HG02870 (cell line): ENCODE measurements at regions not wholly inside any gene's neighbourhood (a gene's known extent, or its start where the extent isn't known, plus 50 kb on each side); places are given as distances from the start of the nearest gene placed in this dataset.
"Not testable (repeated sequence)": the region's sequence is repeated elsewhere in the genome, so short reads cannot be mapped to it uniquely, and the experiment has no call there.

ENCODE experiments used
- ATAC-seq: cut with Tn5 transposase; IDR thresholded peaks from one replicate; pipeline ENCODE4 v1.9.1; 2021; ENCODE audit warnings: mild to moderate bottlenecking, moderate library complexity; ENCODE audit not compliant: unreplicated experiment

DNA sequence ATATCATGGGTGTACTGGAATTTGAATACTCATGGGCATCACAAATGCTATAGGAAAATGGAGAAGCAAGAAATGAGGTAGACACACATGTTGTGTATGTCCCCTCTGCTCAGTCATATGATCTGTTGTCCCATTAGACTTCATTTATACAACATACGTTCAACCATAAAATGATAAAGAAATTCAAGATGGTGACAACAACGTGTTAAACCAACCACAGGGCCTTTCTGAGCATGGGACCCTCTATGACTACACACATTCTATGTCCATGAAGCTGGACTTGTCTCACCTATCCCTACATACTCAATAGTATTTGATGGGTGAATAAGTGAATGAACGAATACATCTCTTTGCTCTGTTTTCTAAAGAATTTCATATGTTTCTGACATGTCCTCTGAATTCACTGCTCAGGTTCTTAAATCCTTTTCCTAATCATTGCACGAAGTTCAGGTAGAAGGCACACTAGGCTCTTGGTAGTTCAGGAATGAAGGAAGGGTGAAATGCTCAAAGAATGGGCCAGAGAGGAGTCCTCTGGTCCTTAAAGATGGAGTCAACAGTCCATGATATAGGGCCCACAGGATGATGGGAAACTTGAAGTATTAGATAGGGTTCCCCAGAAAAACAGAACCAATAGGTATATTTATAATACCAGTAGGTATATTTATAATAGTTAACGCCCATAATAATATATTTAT is 105.7 kb upstream of the PPM1H start:
- no peak for ATAC-seq

DNA sequence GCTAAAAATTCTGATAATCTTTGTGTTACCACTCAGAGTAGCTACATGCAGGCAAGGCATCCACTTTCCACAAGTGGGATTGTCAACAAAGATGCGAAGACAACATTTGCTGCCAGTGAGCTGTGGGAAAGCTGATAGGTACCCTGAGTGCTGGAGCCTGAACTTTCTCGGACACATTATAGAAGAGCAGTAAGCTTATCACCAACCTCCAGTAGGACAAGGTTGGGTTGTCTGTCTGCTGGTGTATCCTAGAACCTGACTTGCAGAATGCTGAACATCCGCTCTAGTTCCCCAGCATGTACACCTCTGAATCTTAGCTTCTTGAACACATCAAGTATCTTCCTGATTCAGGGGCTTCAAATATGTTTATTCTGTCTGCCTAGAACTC is 103.8 kb upstream of the PPM1H start:
- no peak for ATAC-seq

DNA sequence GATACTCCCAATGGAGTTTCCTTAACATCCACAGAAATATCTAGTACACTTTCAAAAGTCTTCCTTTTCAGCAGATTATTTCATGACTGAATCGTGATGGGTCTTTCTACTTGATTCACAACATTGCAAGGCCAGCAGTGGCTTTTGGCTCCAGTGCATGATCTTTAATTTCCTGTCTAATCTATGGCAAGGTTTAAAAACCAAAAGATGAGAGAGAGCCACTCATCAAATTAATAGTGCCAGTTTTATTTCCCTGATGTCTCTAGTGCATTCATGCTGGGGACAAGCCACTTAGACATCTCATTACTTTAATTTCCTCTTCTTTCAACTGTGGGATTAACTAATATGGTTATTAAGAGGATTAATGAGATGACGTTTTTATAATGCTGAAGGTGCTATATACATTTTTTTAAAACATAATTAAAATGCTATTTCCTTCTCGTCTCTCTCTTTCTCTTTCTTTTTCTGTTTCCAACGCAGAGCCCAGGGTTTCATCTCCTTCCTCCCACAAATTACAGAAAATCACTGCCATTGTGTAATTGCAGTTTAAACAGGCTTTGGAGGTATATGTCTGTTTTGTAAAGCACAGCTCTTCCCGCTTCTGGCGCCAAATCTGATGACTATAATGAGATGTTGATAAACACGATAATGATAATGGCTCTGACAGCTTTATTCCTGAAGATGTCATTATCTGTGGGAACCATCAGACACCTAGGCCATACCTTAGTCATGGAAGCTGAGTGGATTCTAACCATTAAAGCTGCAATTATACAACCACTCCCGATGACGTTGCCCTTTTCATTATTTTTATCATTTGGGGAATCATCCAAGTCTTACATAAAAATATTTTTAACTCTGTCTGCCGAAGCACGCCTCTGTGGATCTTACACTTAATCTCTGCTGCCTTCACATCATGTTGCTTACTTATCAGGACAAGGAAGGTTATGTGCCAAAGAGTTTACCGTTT is 103.1 kb upstream of the PPM1H start:
- ATAC-seq, result no peak

DNA sequence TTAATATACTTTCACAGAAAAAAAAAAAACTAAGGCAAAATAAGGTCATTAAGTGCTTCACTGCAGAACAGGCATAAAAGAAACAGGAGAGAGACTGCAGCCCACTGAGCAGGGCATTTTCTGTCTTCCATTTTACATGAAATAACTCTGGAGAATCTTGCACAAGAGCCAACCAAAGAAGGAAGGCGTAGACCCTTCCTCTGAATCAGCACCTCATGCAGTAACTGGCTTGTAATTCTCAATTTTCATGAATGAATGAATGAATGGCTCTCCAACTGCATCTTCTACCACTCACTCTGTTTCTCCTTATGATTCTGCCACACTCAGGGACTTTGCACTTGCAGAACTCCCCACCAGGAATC is 102.0 kb upstream of the PPM1H start:
- ATAC-seq, result no peak

DNA sequence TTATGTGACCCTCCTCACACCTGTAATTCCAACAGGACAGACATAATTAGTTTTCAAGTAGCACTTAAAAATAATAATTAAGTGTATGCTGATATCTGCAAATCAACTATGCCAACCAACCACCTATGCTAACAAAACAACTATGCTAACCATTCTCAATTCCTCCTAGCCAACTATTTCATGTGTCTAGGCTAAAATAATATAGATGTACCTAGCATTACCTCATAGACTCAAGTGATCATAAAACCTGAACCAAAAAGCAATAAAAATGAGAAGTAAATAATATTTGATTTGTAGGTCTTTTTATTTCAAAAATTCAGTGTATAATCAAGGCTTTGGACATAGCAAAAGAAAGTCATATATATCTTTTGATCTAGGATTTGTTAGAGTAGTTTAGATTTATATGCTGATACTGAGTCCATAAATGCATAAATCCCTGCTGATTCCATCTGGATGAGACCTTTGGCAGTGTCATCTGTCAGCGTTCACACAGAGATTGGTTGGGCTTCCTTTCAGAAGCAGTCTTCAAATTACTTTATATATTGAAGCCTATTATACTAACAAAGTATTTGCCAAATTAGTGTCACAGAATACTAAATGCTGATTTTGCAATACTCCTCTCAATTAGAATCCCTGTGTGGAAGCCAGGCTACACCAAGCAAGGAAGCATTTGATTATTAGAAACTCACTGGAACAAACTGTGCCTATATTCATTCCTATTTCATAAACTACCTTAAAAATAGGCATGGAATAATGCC is 101.4 kb upstream of the PPM1H start:
- ATAC-seq, result no peak

DNA sequence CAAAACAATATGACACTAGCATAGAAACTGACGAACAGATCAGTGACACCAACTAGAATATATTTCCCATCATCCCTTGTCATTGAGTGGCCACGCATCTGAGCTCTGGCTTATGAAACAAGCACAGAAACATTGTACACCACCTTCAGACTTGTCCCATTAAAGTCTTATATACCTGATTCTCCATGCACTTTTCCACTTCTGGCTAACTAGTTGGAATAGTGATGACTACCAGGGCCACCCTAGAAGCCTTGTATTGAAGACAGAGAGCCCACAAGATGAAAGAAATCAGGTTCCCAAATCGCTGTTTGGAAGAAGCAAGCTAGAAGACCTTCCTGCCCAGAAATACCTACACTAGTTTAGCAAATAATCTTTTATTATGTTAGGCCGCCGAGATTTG is 99.7 kb upstream of the PPM1H start:
- ATAC-seq, result no peak

DNA sequence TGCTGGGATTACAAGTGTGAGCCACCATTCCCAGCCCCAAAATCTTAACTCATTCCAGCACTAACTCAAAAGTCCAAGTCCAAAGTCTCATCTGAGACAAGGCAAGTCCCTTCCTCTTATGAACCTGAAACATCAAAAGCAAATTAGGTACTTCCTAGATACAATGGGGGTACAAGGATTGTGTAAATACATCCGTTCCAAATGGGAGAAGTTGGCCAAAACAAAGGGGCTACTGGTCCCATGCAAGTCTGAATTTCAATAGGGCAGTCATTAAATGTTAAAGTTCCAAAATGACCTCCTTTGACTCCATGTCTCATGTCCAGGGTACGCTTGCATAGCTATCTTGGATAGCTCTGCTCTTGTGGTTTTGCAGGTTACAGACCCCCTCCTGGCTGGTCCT is 94.7 kb upstream of the PPM1H start:
- no peak for ATAC-seq

DNA sequence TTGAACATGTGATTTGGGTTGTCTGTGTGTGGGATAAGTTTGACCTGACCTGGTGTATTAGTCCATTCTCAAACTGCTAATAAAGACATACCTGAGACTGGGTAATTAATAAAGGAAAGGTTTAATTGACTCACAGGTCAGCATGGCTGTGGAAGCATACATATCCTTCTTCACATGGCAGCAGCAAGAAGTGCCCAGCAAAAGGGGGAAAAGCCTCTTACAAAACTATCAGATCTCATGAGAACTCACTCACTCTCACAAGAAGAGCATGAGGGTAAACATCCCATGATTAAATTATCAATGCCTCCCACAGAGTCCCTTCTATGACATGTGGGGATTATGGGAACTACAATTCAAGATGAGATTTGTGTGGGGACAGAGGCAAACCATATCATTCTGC is 94.0 kb upstream of the PPM1H start:
- no peak for ATAC-seq

DNA sequence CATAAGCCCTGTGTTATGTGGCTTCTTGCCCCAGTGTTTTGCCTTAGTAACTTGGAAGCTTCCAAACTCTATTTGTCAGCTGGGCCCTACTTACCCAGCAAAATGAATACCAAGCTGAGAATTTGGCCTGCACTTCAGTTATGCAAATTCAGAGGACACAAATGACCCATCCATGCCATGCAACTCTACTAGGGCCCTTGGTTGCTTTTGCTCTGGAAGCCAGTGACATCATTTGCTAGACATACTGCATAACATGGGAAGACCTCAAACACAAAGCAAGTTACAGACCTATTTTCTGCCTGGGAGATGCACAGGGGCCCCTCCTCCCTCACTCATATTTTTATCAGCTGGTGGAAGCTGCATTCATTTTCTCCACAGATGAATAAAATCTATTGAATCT is 90.2 kb upstream of the PPM1H start:
- no peak for ATAC-seq

DNA sequence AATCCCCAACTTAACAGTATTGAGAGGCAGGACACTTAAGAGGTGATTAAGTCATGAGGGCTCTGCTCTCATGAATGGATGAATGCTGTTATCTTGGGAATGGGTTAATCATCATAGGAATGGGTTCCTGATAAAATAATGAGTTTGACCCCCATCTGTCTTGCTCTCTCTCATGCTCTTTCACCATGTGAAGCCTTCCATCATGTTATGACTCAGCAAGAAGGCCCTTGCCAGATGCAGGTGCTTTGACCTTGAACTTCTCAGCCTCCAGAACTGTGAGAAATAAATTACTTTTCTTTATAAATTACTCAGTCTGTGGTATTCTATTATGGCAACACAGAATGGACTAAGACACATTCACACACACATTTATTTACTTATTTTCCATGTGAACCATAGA is 89.0 kb upstream of the PPM1H start:
- ATAC-seq, result no peak

DNA sequence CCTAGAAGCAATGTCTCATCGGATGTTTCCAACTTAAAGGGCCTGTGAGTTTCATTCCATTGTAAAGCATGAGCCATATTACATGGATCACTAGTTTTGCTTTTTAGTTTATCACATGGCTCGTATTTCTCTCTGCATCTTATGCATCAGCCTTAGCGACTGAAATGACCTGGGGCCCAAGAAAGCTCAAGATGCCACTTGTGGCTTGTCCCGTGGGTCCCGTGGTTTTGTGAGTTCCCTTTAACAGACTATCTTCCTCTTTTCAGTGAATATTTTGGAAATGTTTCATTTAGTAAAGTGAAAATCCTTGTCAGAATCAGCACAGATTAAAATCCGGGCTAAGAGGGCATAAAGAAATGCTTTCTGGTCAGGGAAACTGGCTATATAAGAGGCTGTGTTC is 86.2 kb upstream of the PPM1H start:
- ATAC-seq, result no peak

DNA sequence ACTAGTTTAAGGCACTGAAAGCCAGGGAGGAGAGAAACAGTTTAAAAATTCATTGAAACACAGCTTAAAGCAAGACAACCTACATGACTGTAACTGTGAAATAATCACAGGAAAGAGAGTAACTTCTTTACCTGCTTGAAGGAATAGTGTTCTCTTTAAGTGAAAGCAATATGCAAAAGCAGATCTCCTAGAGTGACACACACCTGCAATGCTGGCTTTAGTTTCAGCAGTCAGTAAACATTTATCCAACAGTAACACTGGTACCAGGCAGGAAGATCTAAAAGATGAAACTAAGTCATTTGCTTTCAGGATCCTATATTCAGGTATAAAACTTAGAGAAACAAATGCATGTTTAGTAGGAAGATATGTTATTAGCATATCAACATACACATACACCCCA is 85.3 kb upstream of the PPM1H start:
- no peak for ATAC-seq

DNA sequence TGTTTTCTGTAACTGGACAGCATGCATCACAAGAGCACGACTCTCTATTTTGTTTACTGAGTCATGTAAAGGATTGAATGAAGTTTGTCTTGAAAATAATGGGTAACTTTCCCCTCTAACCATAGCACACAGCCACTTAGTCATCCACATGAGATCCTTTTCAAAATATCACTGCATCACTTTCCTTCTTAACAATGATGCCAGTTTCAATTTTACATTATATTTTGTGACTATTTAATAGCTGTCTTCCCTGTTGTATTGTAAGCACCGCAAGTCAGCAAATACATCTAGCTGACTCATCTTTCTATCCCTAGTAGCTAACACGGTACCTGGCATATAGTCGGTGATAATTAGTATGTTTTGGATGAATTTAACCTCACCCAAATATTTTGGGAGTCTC is 83.3 kb upstream of the PPM1H start:
- ATAC-seq, result no peak

DNA sequence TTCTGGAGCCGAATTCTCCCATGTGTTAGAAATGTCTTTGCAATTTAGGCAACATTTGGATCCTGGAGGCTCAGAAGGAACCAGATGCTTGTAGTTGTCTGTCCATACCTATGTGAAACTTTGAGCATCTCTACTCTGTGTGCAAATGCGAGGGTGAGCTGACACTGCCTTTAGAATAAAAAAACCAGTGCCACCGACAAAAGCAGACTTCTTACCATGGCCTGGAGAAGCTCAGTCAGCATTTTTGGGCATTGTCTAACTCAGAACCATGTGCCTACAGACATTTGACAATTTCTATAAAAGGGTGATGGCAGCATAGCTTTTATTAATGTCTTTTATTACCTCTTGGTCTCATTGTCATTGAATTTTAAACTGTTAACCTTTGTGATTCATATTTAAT is 78.4 kb upstream of the PPM1H start:
- ATAC-seq, result no peak

DNA sequence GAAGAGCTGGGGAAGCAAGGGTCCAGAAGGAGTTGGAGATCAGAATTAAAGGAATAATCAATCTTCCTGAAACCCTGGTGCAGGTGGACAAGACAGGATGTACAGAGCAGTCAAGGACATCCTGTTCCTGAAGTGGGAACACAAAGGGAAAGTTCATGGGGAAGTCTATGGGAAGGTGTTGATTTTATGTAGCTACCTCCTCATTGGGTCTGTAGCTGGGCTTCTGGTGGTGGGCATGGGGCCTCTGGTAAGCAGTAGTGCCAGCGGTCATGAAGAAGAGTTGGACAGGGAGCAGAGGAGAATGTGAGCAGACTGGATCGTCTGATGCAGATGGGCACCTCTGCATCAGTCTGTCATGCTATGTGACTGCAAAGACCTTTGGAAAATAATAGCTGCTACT is 75.7 kb upstream of the PPM1H start:
- ATAC-seq, result no peak

DNA sequence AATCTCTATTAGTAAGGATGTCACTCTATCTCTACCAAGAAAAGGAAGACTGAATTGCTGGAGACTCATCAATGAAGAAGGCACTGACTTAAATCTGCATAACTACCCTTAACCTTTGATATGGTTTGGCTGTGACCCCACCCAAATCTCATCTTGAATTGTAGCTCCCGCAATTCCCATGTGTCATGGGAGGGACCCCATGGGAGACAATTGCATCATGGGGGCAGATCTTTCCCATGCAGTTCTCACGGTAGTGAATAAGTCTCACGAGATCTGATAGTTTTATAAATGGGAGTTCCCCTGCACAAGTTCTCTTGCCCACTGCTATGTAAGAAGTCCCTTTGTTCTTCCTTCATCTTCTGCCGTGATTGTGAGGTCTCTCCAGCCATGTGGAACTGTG is 73.4 kb upstream of the PPM1H start:
- no peak for ATAC-seq

DNA sequence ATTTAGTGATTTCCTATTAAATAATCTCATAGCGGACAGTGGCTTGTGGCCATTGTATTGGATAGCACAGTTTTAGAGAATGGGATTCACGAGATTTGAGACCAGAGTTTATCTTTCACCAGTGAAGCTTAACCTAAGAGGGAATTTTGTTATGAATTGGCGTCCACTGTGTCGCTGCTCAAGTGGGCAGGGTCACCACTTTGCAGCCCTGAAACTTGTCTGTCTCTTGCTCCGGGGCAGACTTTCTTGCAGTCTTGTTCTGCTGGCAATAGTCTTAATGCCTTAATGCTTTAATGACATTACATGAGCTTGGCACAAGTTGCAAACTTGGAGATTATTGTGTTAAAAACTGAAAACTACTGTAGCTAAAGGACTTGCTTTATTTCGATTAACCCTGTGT is 72.8 kb upstream of the PPM1H start:
- no peak for ATAC-seq

DNA sequence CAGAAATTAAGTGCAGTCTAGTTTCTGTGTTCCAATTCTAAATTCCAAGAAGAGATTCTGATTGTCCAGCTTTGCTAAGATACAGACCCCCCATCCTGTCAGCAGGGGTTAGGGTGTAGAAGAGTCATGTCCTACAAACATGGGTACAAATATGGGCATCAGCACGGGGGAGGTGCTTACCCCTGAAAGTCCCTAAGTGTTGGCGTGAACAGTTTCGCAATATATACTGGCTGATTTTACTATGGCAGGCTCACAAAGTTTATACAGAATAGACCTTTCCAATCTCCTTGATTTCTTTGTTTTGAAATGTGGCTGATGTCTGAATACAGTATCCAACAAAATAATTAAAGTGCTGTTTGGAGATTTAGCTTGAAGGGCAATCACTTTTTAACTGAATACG is 71.6 kb upstream of the PPM1H start:
- ATAC-seq, result no peak

DNA sequence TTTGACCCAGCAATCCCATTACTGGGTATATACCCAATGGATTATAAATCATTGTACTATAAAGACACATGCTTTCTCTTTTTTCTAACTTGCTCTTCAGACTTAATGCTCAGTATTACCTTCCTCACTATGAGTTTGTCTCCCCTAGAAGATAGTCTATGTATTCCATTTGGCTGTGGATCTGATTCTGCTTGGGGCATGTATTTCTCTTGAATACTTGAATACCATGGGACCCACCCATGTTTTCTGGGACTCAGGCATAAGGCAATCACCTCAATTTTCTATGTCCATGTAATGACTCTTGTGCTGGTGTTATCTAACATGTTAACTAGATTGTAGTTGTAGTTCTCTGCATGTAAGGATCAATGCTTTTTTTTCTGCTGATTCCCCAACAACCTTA is 70.4 kb upstream of the PPM1H start:
- no peak for ATAC-seq

DNA sequence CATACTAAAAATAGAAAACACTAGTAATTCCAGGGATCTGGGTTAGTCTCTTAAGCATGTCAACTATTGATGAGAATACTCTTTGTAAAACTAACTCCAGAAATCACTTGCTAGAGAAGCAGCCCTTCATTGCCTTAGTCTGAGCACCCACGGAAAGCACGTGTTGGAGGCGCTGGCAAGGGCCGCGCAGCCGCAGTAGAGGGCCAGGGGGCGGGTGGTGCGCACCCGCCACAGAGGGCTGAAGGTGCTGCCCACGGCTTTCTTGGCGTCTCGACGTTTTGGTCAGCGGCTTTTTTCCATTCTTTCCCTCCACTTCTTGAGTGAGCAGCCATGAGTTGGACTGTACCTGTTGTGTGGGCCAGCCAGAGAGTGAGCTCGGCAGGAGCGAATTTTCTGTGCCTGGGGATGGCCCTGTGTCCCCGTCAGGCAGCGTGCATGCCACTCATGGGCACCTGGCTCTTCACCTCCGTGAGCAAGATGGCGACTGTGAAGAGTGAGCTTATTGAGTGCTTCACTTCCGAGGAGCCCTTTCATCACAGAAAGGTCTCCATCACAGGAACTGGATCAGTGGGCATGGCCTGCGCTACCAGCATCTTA is 68.4 kb upstream of the PPM1H start:
- no peak for ATAC-seq

DNA sequence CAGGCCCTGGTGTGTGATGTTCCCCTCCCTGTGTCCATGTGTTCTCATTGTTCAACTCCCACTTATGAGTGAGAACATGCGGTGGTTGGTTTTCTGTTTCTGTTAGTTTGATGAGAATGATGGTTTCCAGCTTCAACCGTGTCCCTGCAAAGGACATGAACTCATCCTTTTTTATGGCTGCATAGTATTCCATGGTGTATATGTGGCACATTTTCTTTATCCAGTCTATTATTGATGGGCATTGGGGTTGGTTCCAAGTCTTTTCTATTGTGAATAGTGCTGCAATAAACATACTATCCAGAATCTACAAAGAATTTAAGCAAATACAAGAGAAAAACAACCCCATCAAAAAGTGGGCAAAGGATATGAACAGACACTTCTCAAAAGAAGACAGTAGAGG is 67.1 kb upstream of the PPM1H start:
- not testable (repeated sequence) for ATAC-seq
